Urinary bladder (tissue), 3 donors: ENCODE measurements at regions not wholly inside any gene's neighbourhood (a gene's known extent, or its start where the extent isn't known, plus 50 kb on each side); places are given as distances from the start of the nearest gene placed in this dataset.
"Not testable (repeated sequence)": the region's sequence is repeated elsewhere in the genome, so short reads cannot be mapped to it uniquely, and the experiment has no call there.

Experiments
- DNase-seq: peaks from one replicate; pipeline ENCODE4 v3.0.0-alpha.2; 2015; ENCODE audit errors: extremely low spot score
- H3K27ac ChIP-seq: one replicate; pipeline ENCODE4 v1.5.1; 2013; ENCODE audit warnings: low read depth, mild to moderate bottlenecking, moderate library complexity
- H3K36me3 ChIP-seq: one replicate; pipeline ENCODE4 v1.6.1; 2013; ENCODE audit warnings: mild to moderate bottlenecking, moderate library complexity; ENCODE audit not compliant: insufficient read depth
- H3K4me1 ChIP-seq: one replicate; pipeline ENCODE4 v1.6.1; 2013; ENCODE audit warnings: mild to moderate bottlenecking, moderate library complexity; ENCODE audit not compliant: insufficient read depth
- H3K4me3 ChIP-seq: one replicate; pipeline ENCODE4 v1.5.1; 2013; ENCODE audit warnings: low read depth, low read length
- WGBS: extraction: QIAGEN DNeasy Blood & Tissue Kit; methylation state at CpG from one replicate; pipeline ENCODE4 v1.1.7; 2013; 5-methylcytosine and 5-hydroxymethylcytosine counted together
- donor health status: healthy with polysubstance abuse.
- donor health status: healthy.

DNA sequence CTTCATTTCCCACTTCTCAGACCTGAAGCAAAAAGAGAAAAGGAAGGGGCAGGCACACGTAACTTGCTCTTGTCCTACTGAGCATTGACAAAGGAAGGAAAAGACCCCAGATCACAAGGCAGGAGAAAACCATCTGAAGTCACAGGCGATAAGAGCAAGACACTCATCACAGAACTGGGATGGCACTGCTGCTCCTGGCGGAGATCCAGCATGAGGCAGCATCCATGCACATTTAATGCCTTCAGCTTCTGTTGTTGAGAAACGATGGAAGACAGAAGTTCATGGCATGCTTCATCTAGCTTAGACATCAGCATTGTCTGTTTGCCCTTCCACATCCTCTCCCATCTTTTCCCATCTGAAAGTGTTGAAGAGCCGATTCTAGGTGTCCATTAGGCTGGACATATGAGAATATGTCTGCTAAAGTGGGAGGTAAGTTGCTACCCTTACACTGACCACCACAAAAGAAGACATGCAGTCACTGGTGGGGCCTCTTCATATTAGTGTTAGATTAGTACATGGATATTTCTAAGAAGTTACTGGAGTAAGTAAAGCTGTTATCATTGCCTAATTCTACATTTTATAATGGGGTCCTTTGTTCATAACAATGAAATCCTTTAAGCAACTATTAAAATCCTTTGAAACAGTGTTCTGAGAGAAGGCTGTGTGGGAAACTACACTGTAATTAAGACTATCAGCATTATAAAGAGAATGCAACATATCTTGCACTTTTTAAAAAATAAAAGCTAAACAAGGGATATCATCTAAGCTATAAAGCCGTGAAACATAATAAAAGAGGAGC, 618.5 kb downstream of the C6orf118 start:
- Histone ChIP-seq H3K36me3 (no peaks in the 10 kb centered on the region), H3K27ac (no peak overlapping the region), H3K4me3 (no peak overlapping the region), H3K4me1 (no peaks in the 10 kb centered on the region)
- 73% methylated on average over 6 of the region's 6 CpGs for WGBS
- no peak for DNase-seq

DNA sequence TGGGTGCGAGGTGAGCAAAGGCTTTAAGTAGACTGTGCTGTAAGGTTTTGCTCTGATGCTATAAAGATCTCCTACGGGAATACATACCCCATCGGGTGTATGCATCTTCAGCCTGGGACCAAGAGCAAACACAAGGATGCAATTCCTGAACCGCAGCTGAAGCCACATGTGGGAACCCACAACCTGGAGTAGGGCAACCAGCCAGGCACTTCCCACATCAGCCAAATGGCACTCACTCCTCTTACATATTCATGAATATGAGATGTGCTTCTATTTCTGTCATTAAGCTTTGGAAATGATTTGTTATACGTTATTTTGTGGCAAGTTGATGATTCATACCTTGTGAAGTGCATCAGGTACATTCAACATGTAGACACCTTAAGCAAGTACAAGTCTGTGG, 619.2 kb downstream of the C6orf118 start:
- Histone ChIP-seq H3K4me3 (no peak overlapping the region), H3K36me3 (no peaks in the 10 kb centered on the region), H3K4me1 (no peaks in the 10 kb centered on the region), H3K27ac (no peak overlapping the region)
- 90% methylated on average over 5 of the region's 5 CpGs for WGBS
- DNase-seq, result no peak

DNA sequence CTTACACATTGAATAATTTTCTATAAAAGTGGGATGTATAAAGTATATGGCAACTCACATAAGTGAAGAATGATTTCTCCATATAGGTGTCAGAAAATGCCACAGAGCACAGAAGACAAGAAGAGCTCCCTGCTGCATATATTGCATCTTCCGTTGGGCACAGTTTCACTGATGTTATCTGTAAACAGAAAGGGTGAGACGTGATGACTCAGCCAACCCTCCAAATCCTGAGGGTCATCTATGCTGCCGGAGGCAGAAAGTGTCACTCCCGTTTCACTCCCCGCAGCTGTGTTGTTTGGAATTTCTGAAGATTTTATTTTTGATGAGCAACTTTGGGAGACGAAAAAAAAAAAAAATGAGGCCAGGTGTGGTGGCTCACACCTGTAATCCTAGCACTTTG, 644.1 kb downstream of the C6orf118 start:
- no peaks in the 10 kb centered on the region for H3K36me3 ChIP-seq
- H3K4me1 ChIP-seq, result no peaks in the 10 kb centered on the region
- no peak for DNase-seq
- WGBS, result 46% methylated on average over 6 of the region's 6 CpGs
- H3K4me3 ChIP-seq, result no peak overlapping the region
- H3K27ac ChIP-seq, result no peak overlapping the region

DNA sequence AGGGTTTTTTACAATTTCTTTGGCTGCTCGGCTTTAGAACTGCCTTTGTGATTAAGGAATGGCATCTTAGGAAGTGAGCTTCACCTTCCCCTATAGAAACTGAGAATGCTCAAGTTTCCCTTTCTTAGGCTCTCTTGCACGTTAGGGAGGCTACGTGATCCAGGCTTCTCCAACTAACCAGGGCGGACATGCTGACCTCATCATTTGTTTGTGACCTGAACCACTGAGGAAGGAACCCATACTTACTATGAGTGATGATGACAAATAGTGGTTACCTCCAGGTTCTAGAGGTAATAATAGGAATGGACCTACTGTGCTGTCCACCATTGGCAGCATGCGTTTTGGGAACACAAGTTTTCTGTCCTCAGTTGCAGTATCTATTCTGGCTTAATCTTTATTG, 645.8 kb downstream of the C6orf118 start:
- no peak for DNase-seq
- 86% methylated on average over 5 of the region's 5 CpGs for WGBS
- no peaks in the 10 kb centered on the region for H3K36me3 ChIP-seq
- no peaks in the 10 kb centered on the region for H3K4me1 ChIP-seq
- no peak overlapping the region for H3K27ac ChIP-seq
- H3K4me3 ChIP-seq, result no peak overlapping the region

- WGBS, result 81% methylated on average over 3 of the region's 3 CpGs
Measured at GRCh38 chr6:164661716-164662115, 647.7 kb downstream of the C6orf118 start.

DNA sequence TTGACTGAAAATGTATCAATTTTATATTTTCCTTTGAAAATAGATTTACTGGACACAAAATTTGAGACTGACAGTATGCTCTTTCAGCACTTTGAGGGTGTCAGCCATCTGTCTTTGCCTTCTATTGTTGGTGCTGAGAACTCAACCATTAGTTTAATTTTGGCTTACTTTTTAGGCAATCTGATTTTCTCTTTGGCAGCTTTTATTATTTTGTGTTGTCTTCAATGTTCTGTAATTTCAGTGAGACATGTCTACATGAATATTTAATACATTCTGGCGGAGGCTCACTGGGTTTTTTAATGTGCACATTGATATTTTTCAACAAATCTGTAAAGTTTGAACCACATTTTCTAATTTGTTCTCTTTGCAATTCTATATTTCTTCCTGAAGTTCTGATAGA, 648.6 kb downstream of the C6orf118 start:
- Histone ChIP-seq H3K4me1 (no peaks in the 10 kb centered on the region), H3K27ac (no peak overlapping the region), H3K4me3 (no peak overlapping the region), H3K36me3 (no peaks in the 10 kb centered on the region)
- 86% methylated on average over 1 of the region's 1 CpG for WGBS
- no peak for DNase-seq

More at GRCh38 chr6:164661716-164662115, 647.7 kb downstream of the C6orf118 start:
- Histone ChIP-seq H3K4me1 (no peaks in the 10 kb centered on the region), H3K27ac (no peak overlapping the region), H3K4me3 (no peak overlapping the region), H3K36me3 (no peaks in the 10 kb centered on the region)
- no peak for DNase-seq

GRCh38 chr6:164640956-164641355, 668.4 kb downstream of the C6orf118 start:
- no peak for DNase-seq
- WGBS, result 80% methylated on average over 4 of the region's 4 CpGs

DNA sequence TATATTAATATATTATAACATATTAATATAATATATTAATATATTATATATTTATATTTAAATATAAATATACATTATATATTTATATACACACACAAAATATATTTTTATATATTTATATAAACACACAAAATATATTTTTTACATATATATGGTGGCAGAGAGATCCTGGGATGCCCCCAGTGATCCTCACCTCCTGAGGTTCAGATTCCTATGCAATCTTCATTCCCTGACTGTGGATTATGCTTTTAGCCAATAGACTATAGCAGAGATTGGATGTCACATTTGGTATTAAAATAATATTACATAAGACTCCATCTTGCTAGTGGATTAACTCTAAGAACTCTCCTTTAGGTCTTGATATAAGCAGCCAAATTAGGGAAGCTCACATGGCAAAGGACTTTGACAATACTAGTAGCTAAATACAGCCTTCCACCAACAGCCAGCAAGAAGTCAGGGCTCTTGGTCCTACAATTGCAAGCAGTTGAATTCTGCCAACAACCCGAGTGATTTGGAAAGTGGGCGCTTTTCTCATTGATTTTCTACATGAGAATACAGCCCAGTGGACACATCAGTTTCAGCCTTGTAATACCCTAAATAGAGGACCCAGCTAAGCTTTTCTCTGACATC, 681.0 kb downstream of the C6orf118 start:
- no peaks in the 10 kb centered on the region for H3K36me3 ChIP-seq
- no peaks in the 10 kb centered on the region for H3K4me1 ChIP-seq
- WGBS, result 90% methylated on average over 2 of the region's 2 CpGs
- no peak for DNase-seq
- H3K4me3 ChIP-seq, result no peak overlapping the region
- H3K27ac ChIP-seq, result no peak overlapping the region

More at GRCh38 chr6:164640956-164641355, 668.4 kb downstream of the C6orf118 start:
- H3K4me1 ChIP-seq, result no peaks in the 10 kb centered on the region
- no peak overlapping the region for H3K27ac ChIP-seq
- no peak overlapping the region for H3K4me3 ChIP-seq
- no peaks in the 10 kb centered on the region for H3K36me3 ChIP-seq

DNA sequence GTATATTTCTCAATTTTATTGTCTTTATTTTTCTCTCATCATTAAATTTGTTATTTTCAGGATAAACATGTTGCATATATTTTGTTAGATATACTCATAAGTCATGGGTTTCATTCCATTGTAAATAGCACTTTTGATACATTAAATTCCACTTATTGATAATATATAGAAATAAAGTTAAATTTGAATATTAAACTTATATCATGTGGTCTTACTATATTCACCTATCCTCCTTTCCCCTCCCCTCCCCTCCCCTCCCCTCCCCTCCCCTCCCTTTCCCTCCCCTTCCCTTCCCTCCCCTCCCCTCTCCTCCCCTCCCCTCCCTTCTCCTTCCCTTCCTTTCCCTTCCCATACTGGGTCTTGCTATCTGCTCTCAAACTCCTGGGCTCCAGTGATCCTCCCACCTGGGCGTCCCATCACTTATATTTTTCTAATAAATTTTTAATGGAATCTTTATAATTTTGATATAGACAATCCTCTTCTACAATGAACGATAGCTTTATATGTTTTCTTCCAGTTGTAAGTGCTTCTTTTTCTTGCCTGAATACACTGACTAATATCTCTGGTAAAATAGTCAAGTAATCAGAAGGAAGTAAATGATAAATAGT, 692.4 kb downstream of the C6orf118 start:
- Histone ChIP-seq H3K4me3 (no peak overlapping the region), H3K36me3 (no peaks in the 10 kb centered on the region), H3K27ac (no peak overlapping the region), H3K4me1 (no peaks in the 10 kb centered on the region)
- 78% methylated on average over 2 of the region's 2 CpGs for WGBS
- DNase-seq, result no peak

GRCh38 chr6:164612751-164613150, 696.7 kb downstream of the C6orf118 start:
- 66% methylated on average over 3 of the region's 3 CpGs for WGBS
- H3K36me3 ChIP-seq, result no peaks in the 10 kb centered on the region
- no peaks in the 10 kb centered on the region for H3K4me1 ChIP-seq
- H3K4me3 ChIP-seq, result no peak overlapping the region
- no peak overlapping the region for H3K27ac ChIP-seq
- no peak for DNase-seq

DNA sequence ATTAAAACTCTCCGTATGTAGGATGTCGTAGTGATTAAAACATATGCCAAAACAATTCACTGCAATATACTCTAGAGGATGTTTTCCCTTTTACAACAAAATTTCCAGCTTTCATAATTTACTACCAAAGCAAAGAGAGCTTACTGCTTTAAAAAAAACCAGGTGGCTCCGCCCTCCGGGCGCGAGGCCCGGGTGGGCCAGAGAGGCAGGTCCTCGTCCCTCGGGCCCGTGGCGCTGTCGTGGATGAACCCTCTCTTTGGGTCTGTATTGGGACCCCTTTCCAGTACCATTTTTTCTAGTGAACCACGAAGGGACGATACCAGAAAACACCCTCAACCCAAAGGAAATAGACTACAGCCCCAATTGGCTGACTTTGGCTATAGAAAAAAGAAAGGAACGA, 698.5 kb downstream of the C6orf118 start:
- DNase-seq, H3K4me3 ChIP-seq, H3K4me1 ChIP-seq, H3K36me3 ChIP-seq, H3K27ac ChIP-seq: not testable (repeated sequence)
- WGBS, result 86% methylated on average over 15 of the region's 15 CpGs

- not testable (repeated sequence) for H3K4me1 ChIP-seq, H3K4me3 ChIP-seq, H3K27ac ChIP-seq, DNase-seq, H3K36me3 ChIP-seq
- WGBS, result 95% methylated on average over 15 of the region's 15 CpGs
Measured at GRCh38 chr6:164602415-164602814, 707.0 kb downstream of the C6orf118 start.

GRCh38 chr6:164581563-164581962, 727.8 kb downstream of the C6orf118 start:
- Histone ChIP-seq H3K4me3 (no peak overlapping the region), H3K36me3 (no peaks in the 10 kb centered on the region), H3K4me1 (no peaks in the 10 kb centered on the region), H3K27ac (no peak overlapping the region)
- WGBS, result 74% methylated on average over 4 of the region's 4 CpGs
- no peak for DNase-seq

DNA sequence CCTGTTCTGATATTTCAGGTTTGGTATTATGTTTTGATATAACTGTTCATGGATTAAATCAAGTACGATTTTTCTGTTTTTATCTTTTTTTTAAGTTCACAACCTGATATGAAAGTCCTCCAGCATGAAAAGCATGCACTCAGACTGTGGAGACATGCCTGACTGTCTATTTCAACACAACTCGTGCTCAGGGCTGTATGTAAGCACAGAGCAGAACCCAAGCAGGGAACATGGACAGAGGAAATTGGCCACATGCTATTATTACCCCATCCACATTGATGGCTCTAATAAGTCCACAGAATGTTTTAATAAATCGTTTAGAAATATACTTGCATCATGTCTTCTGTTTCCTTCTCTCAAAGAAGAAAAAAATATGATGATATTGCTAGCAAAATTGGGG, 730.4 kb downstream of the C6orf118 start:
- no peaks in the 10 kb centered on the region for H3K4me1 ChIP-seq
- 62% methylated on average over 3 of the region's 3 CpGs for WGBS
- no peak overlapping the region for H3K27ac ChIP-seq
- H3K36me3 ChIP-seq, result no peaks in the 10 kb centered on the region
- no peak overlapping the region for H3K4me3 ChIP-seq
- no peak for DNase-seq
